ENCODE measurements at regions not wholly inside any gene's neighbourhood (a gene's known extent, or its start where the extent isn't known, plus 50 kb on each side); places are given as distances from the start of the nearest gene placed in this dataset.
"Not testable (repeated sequence)": the region's sequence is repeated elsewhere in the genome, so short reads cannot be mapped to it uniquely, and the experiment has no call there.

DNA sequence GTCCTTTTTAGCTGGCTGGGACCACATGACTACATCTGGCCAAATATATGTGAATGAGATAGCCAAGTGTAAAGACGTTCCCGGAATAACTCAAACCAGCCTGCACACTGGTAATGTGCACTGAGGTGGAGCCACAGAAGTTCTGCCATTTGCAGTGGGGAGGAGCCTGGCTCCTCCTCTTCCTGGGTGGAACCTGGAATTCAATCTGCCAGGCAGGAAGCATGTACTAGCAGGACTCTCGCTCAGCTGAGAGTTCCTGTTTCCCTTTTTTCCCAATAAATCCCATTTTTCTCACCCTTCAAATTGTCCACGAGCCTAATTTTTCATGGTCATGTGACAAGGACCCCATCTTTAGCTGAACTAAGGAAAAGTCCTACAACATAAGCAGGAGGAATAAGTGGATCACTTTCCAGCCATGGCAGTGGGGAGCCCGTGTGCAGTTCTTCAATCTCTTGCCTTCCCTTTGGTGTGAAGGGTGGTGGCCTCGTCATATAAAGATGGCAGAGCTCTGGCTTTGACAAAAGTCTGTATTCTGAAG is 183.2 kb downstream of the UXS1 start:
- DNase-seq (ENCODE audit: low spot score), result no peak

- no peak for DNase-seq (ENCODE audit: low spot score)
These were observed 185.0 kb downstream of the UXS1 start for GRCh38 chr2:106009096-106009495.

- no peak for DNase-seq (ENCODE audit: low spot score)
These were observed 189.2 kb downstream of the UXS1 start for GRCh38 chr2:106004851-106005250.

- no peak for DNase-seq (ENCODE audit: low spot score)
These were observed 194.7 kb downstream of the UXS1 start for GRCh38 chr2:105999211-105999989.

DNA sequence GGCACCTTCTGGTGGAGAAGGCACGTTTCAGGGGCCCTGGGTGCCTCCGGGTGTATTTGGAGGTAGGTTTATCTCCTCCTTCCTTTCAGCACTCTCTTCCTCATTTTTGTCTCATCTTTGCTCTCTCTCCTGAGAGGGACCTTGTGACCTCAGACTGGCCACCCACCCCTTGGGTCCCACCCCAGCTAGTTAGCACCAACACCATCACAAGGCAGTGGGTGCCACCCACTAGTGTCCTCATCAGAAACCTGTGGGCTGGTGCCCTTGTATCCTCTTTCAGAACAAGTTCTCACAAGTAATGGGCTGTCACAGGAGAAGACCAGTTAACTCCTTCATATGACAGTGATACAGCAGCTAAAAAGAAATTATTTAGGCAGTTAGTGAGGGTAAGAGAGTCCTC is 196.4 kb downstream of the UXS1 start:
- DNase-seq (ENCODE audit: low spot score), result no peak

GRCh38 chr2:105990624-105991023 is 203.5 kb downstream of the UXS1 start:
- no peak for DNase-seq (ENCODE audit: low spot score)

DNA sequence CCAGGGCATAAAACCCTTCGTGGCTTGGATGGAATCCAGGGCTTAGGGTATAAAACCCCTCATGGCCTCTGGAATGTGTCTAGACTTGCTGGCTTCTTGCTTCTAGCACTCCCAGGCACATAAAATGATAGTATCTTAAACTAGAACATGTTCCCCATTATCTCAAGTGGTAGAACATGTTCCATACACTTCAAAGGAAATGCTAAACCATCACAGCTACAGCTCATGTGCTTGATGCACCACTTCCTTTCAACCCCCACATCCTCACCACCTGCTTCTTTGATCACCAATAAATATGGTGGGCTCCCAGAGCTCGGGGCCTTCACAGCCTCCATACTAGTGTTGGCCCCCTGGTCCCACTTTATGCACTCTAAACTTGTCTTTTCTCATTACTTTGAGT is 204.3 kb downstream of the UXS1 start:
- DNase-seq (ENCODE audit: low spot score), result not testable (repeated sequence)

- DNase-seq (ENCODE audit: low spot score), result no peak
These were observed 205.0 kb downstream of the UXS1 start for GRCh38 chr2:105989070-105989469.

DNA sequence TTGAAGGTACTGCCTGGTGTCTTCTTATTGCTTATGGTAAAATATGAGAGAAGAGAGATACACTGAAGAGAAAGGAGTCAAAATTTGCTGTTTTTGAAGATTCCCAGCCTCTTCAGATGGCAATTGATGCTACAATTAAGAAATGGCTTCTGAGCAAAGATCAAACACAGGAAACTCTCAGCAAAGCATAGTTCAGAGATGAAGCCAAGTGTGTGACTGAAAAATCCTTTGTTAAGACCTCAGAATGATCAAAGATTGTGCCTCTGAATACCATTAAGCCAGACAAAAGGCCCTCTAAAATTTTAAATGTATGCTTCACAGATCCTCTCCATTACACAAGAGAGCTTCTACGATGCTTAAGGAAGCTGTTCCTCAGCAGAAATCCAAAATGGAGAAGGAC is 216.3 kb downstream of the UXS1 start:
- DNase-seq (ENCODE audit: low spot score), result no peak

DNA sequence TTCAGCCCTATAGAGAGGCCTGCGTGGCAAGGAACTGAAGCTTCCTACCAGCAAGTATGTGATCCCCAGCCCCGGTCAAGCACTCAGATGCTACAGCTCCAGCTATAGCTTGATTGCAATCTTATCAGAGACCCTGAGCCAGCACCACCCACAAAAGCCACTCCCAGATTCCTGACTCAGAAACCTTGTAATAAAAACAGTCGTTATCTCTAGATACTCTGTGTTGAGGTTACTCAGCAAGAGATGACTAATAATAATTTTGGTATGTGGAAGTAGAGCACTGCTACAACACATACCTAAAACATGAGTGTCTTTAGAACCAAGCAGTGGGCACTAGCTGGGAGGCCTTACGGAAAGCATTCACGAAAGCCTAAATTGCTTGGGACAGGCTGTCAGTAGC is 216.9 kb downstream of the UXS1 start:
- DNase-seq (ENCODE audit: low spot score), result no peak

- no peak for DNase-seq (ENCODE audit: low spot score)
These were observed 219.3 kb downstream of the UXS1 start for GRCh38 chr2:105974812-105975211.

DNA sequence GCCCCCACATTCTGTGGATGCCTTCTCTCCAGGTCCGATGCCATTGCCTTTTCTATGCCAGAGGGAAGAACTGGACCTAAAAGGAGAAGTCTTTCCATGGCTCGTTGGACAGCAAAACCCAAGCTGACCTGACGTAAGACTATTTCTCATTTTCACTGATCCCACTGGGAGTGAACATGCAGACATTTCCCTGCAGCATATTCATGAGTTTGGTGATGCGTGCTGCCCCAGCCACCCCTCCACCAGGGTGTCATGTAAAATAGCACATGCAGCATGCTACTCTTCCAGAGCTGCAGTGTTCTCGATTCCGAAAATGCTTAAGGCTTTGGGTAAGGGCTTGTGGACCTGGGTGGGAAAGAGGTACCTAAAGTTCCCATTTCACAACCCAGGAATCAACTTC is 221.2 kb downstream of the UXS1 start:
- no peak for DNase-seq (ENCODE audit: low spot score)

DNA sequence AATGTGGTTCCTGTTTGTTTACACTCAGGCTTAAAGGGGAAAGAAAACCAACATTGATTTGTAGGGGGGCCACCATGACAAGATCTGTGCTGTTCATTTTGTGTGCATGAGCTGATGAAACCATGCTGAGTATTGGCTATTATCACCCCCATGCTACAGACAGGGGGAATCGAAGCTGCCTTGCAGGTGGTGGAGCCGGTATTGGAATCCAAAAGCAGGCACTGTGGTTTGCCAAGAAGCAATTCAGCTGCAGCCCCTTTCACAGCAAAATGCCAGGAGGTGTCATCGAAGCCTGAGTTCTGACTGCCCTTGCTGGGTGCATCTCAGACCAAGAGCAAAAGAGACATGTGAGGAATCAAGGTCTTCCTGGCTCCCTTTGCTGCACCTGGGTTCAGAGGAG is 221.9 kb downstream of the UXS1 start:
- no peak for DNase-seq (ENCODE audit: low spot score)

- DNase-seq (ENCODE audit: low spot score), result peak; percentile 38
These were observed 224.5 kb downstream of the UXS1 start for GRCh38 chr2:105969552-105969951.

DNA sequence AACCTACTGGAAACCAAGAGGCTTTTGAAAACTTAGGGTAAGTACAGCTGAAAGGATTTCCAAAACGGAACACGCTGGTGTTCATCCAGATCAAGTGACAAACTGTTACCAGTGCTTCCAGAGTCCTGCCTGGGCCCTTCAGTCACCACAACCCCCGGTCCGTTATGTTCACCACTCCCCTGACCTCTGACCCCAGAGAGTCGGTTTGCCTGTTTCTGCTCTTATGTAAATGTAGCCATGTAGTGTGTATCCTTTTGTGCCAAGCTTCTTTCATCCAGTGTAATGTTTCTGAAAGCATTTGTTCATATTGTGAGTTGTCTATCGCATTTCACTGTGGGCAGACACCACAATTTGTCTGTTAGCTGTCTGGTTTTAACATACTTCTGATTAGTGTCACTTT is 217.5 kb downstream of the NCK2 start:
- DNase-seq (ENCODE audit: low spot score), result no peak

DNA sequence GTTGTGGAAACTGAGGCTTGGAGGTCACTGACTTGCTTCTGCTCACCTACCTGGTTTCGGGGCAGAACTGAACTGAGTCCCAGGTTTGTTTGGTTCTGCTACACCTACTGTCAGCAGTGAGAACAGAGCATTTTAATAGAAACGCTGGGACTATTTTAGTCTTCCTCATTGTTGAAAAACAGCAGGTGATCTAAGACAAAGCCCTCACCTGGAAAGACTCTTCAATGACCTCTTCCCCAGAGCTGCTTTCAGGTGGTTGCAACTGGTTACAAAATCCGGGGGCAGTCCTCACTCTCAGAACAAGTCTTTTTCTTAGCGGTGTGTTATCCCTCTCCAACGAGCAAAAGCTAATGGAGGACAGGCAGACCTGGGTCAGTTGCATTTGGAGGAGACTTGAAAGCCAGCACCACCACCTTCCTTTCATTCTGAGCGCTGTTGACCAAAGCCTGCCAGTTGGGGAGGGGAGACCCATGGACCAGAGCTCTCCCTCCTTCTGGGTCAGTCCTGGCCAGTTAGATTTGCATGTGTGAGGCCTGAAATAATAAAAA is 217.0 kb downstream of the NCK2 start:
- DNase-seq (ENCODE audit: low spot score), result no peak

DNA sequence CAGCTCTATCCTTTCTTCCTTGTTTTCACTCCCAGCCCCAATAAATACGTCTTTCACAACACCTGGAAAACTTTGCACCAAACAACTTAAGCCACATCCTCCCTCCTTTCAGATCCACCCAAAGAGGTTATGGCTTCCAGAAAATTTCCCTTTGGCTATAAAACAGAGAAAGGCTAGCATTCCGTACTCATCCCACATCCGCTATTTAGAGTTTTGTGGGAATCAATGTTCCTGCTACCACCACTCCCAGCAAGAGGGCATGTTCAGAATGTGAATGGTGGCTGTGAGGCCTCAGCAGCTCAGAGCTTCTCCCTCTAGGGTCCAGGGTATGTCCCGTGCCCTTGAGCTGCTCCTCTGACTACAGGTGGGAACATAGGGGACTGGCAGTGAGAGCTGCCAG is 214.6 kb downstream of the NCK2 start:
- DNase-seq (ENCODE audit: low spot score), result no peak

- DNase-seq (ENCODE audit: low spot score), result no peak
These were observed 210.2 kb downstream of the NCK2 start for GRCh38 chr2:105954891-105955290.

DNA sequence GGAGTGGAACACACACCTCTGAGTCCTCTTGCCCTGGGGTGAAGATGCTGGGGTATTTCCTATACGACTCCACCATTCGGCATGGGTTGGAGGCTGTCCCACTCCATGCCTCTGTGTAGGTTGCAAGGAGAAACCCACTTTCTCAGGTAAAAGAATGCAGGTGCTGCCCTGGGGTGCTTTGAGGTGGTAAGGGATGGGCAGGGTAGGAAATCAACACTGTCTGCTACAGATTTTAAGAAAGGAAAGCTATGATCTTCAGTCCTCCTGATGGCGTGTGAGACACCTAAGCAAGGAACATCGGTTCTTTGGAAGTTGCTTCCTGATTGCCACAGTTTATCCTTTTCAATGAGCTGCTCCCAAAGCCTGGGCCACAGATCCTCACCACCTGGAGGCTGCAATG is 209.2 kb downstream of the NCK2 start:
- no peak for DNase-seq (ENCODE audit: low spot score)

GRCh38 chr2:105952131-105952530 is 207.4 kb downstream of the NCK2 start:
- no peak for DNase-seq (ENCODE audit: low spot score)

- DNase-seq (ENCODE audit: low spot score), result no peak
These were observed 206.6 kb downstream of the NCK2 start for GRCh38 chr2:105951384-105951694.

- peak; percentile 65 for DNase-seq (ENCODE audit: low spot score)
These were observed 206.0 kb downstream of the NCK2 start for GRCh38 chr2:105950521-105951383.

DNA sequence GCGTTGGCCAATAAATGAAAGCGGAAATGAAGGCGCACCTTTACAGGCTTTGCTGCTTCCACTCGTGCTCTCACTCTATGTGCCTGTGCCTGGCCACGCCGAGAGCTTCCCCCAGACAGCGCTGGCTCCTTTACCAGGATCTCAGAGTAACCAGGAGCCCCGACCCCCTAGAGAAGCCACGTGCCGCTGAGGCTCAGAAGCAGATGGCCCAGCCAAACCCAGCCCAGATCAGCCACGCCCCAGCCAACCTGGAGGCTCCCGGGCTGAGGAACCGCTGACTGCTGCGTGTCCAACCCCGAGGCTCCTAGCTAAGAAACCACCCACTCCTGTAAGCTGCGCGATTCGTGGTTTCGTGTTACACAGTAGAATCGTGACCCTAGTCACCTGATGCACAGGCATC is 199.3 kb downstream of the NCK2 start:
- DNase-seq (ENCODE audit: low spot score), result no peak
